ENCODE measurements at regions not wholly inside any gene's neighbourhood (a gene's known extent, or its start where the extent isn't known, plus 50 kb on each side); places are given as distances from the start of the nearest gene placed in this dataset.

- WGBS (ENCODE audit: missing lambda C conversion rate): 10% methylated on average over 3 of the region's 3 CpGs
- no peak for TF ChIP-seq CEBPB (IDR thresholded peaks at IDR 0.05)
- TF ChIP-seq PBX3 (IDR thresholded peaks at IDR 0.05): no peak
- no peak for TF ChIP-seq HDAC2 (IDR thresholded peaks at IDR 0.05)
- TF ChIP-seq SMC3 (IDR thresholded peaks at IDR 0.05): no peak
- TF ChIP-seq USF2 (IDR thresholded peaks at IDR 0.05): no peak
- TF ChIP-seq HMGXB4 (CRISPR knock-in tag; IDR thresholded peaks at IDR 0.05; ENCODE audit: borderline replicate concordance): no peak
- no peak for TF ChIP-seq MAZ (IDR thresholded peaks at IDR 0.05; ENCODE audit: borderline replicate concordance, low read depth, low read length)
- no peak for TF ChIP-seq HEYL (CRISPR knock-in tag; IDR thresholded peaks at IDR 0.05)
- no peak for TF ChIP-seq RAD21 (conservative IDR thresholded peaks at IDR 0.05 in 1 of 2, IDR thresholded peaks at IDR 0.05 in 1 of 2)
- TF ChIP-seq REST (IDR thresholded peaks at IDR 0.05): no peak
- no peak for TF ChIP-seq FOXS1 (CRISPR knock-in tag; IDR thresholded peaks at IDR 0.05)
- no peak for TF ChIP-seq EP300 (IDR thresholded peaks at IDR 0.05)
- no peak for FAIRE-seq
- ATAC-seq: no peak
- CTCF ChIA-PET: no interaction called here
- POLR2A ChIA-PET: no interaction called here
- DNase-seq (ENCODE audit: low read depth in 1 of 2, low spot score in 1 of 2): no peak
- no peaks in the 10 kb centered on the region for H3K4me1 ChIP-seq
- H3K27ac ChIP-seq: no peak overlapping the region
- H3K9me3 ChIP-seq: no peaks in the 10 kb centered on the region
- H3K4me3 ChIP-seq: no peak overlapping the region
- H3K4me2 ChIP-seq: no peak overlapping the region
These were observed 441.0 kb upstream of the HS3ST5 start for GRCh38 chr6:114783783-114784182.

- Histone ChIP-seq H3K4me2 (no peak overlapping the region), H3K4me1 (no peaks in the 10 kb centered on the region), H3K9me3 (no peaks in the 10 kb centered on the region), H3K4me3 (no peak overlapping the region), H3K27ac (no peak overlapping the region)
- ChIA-PET CTCF (no interaction called here), POLR2A (no interaction called here)
- FAIRE-seq: no peak
- no peak for DNase-seq (ENCODE audit: low read depth in 1 of 2, low spot score in 1 of 2)
- no peak for ATAC-seq
- no peak for TF ChIP-seq FOSL2 (IDR thresholded peaks at IDR 0.05)
- 0 out of 2 replicates have a peak, but pooled peaks have one; percentile 32 for TF ChIP-seq FOSL2 (CRISPR knock-in tag; IDR thresholded peaks at IDR 0.05)
- no peak for TF ChIP-seq GATA3 (IDR thresholded peaks at IDR 0.05; ENCODE audit: borderline replicate concordance)
These were observed 440.3 kb upstream of the HS3ST5 start for GRCh38 chr6:114783083-114783482.

- Histone ChIP-seq H3K9me3 (no peaks in the 10 kb centered on the region), H3K4me2 (no peak overlapping the region), H3K4me3 (no peak overlapping the region), H3K4me1 (no peaks in the 10 kb centered on the region), H3K27ac (no peak overlapping the region)
- WGBS (ENCODE audit: missing lambda C conversion rate): 0% methylated on average over 2 of the region's 2 CpGs
- ATAC-seq: no peak
- FAIRE-seq: no peak
- no peak for TF ChIP-seq CTCF (IDR thresholded peaks at IDR 0.05)
- no peak for TF ChIP-seq CBX8 (IDR thresholded peaks at IDR 0.05)
- TF ChIP-seq RCOR1 (IDR thresholded peaks at IDR 0.05; ENCODE audit: low read depth, low read length): no peak
- no peak for TF ChIP-seq BCL3 (IDR thresholded peaks at IDR 0.05)
- TF ChIP-seq TFCP2L1 (CRISPR knock-in tag; IDR thresholded peaks at IDR 0.05): no peak
- TF ChIP-seq POLR2AphosphoS2 (conservative IDR thresholded peaks at IDR 0.05; ENCODE audit: low read length): no peak
- TF ChIP-seq PHF8 (IDR thresholded peaks at IDR 0.05; ENCODE audit: borderline replicate concordance, low read depth): no peak
- TF ChIP-seq HOXB5 (CRISPR knock-in tag; IDR thresholded peaks at IDR 0.05): no peak
- POLR2A ChIA-PET: no interaction called here
- no peak for DNase-seq (ENCODE audit: low read depth in 1 of 2, low spot score in 1 of 2)
- CTCF ChIA-PET: no interaction called here
These were observed 422.0 kb upstream of the HS3ST5 start for GRCh38 chr6:114764866-114765265.
